Transverse colon (tissue), 4 donors: ENCODE measurements at regions not wholly inside any gene's neighbourhood (a gene's known extent, or its start where the extent isn't known, plus 50 kb on each side); places are given as distances from the start of the nearest gene placed in this dataset.

Experiments
- DNase-seq: peaks from one replicate; pipeline ENCODE4 v3.0.0-alpha.2; 2019
- H3K27ac ChIP-seq, 4 donors: fragments of 200-600 bp; sonication (generic); 2 replicates each; pipeline ENCODE4 v1.5.1; 2016 to 2018; ENCODE audit warnings: inconsistent platforms in 4 of 4
- H3K27me3 ChIP-seq: fragments of 200-600 bp; sonication (generic); 2 replicates; pipeline ENCODE4 v1.5.1; 2017; ENCODE audit warnings: inconsistent platforms
- H3K36me3 ChIP-seq, 4 donors: fragments of 200-600 bp; sonication (generic); 2 replicates each; pipeline ENCODE4 v1.5.1; 2017 to 2019; ENCODE audit warnings: inconsistent platforms in 4 of 4
- H3K4me1 ChIP-seq, 4 donors: fragments of 200-600 bp; sonication (generic); 2 replicates each; pipeline ENCODE4 v1.5.1; 2017 to 2020; ENCODE audit warnings: inconsistent platforms in 4 of 4
- H3K4me3 ChIP-seq, 4 donors: fragments of 200-600 bp; sonication (generic); 1 replicate in 1 of 4; 2 replicates in 3 of 4; pipeline versions ENCODE4 v1.5.1 to v1.6.1; 2017 to 2019; ENCODE audit warnings: inconsistent platforms in 4 of 4
- H3K9me3 ChIP-seq, 2 donors: fragments of 200-600 bp; sonication (generic); 2 replicates each; pipeline ENCODE4 v1.5.1; 2017 to 2019; ENCODE audit warnings: inconsistent platforms in 2 of 2
- EP300 ChIP-seq: sonication (generic); formaldehyde crosslinking; IDR thresholded peaks from one replicate; pipeline ENCODE4 v1.6.1; 2017; ENCODE audit warnings: antibody characterized with exemption, low read depth
- POLR2A ChIP-seq: fragments of 450-650 bp; IDR thresholded peaks from one replicate; pipeline ENCODE4 v1.6.1; 2016; ENCODE audit warnings: antibody characterized with exemption, mild to moderate bottlenecking, moderate library complexity
- POLR2AphosphoS5 ChIP-seq, 3 donors: sonication (generic); formaldehyde crosslinking; IDR thresholded peaks; one replicate each; pipeline ENCODE4 v1.6.1; 2016; ENCODE audit warnings: antibody characterized with exemption in 3 of 3
- WGBS, 2 donors: methylation state at CpG; one replicate each; pipeline ENCODE4 v1.1.5; 2018; ENCODE audit warnings: low coverage in 1 of 2; 5-methylcytosine and 5-hydroxymethylcytosine counted together
- in situ Hi-C, 4 donors: fragments of 200-750 bp; cut with MboI; loops; one replicate each; pipeline versions ENCODE4 v1.15.0 to v1.15.1; 2017; ENCODE audit warnings: low sequenced_read_pairs in 3 of 4, low pct_ligation_motif_present in 1 of 4, low pct_unique_long_range_greater_than_20kb in 1 of 4
- intact Hi-C: fragments of 100-400 bp; cut with DNase I; formaldehyde crosslinking; loops from one replicate; pipeline ENCODE4 v1.15.1; 2023; ENCODE audit warnings: low total_unique reads
- TF ChIP-seq, protein P1 (sequence below), 5 experiments: fragments of 200-600 bp in 3 of 5; fragments of 450-650 bp in 2 of 5; sonication (generic) in 3 of 5; IDR thresholded peaks; 1 replicate in 2 of 5; 2 replicates in 3 of 5; pipeline ENCODE4 v1.5.1; 2016 to 2017; ENCODE audit warnings: antibody characterized with exemption in 5 of 5, inconsistent platforms in 3 of 5, mild to moderate bottlenecking in 2 of 5, moderate library complexity in 1 of 5

DNA sequence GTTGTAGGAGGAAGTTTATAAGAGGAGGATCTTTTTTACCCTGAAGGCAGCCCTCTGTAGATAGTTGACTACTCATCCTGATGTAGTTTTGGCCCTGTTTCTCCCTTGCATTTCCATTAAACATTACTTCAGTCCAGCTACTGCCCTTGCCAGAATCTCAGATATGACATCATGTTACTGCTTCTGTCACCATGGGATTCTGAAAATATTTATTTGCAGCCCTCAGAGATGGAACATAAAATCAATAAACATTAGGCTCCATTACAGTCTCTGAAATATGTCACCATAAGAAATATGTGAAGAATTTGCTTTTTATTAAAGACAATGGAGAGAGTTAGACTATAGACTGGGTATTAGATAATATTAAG lies 68.7 kb upstream of the STK39 start:
- TF ChIP-seq EP300 (no peak), POLR2AphosphoS5 (IDR thresholded peaks at IDR 0.05) (no peak), POLR2A (no peak)
- TF ChIP-seq, protein P1, sequence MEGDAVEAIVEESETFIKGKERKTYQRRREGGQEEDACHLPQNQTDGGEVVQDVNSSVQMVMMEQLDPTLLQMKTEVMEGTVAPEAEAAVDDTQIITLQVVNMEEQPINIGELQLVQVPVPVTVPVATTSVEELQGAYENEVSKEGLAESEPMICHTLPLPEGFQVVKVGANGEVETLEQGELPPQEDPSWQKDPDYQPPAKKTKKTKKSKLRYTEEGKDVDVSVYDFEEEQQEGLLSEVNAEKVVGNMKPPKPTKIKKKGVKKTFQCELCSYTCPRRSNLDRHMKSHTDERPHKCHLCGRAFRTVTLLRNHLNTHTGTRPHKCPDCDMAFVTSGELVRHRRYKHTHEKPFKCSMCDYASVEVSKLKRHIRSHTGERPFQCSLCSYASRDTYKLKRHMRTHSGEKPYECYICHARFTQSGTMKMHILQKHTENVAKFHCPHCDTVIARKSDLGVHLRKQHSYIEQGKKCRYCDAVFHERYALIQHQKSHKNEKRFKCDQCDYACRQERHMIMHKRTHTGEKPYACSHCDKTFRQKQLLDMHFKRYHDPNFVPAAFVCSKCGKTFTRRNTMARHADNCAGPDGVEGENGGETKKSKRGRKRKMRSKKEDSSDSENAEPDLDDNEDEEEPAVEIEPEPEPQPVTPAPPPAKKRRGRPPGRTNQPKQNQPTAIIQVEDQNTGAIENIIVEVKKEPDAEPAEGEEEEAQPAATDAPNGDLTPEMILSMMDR (IDR thresholded peaks at IDR 0.05), result no peak
- Histone ChIP-seq H3K4me3 (no peak overlapping the region), H3K27me3 (no peaks in the 10 kb centered on the region), H3K4me1 (peaks cover 0 to 17% (median 2%) of the 10 kb centered on the region in 4 donors), H3K9me3 (no peaks in the 10 kb centered on the region), H3K36me3 (no peaks in the 10 kb centered on the region), H3K27ac (peak overlapping the region in 1 of 4 donors; percentile 9)
- intact Hi-C loops (no loop called here), in situ Hi-C loops (no loop called here)
- DNase-seq, result no peak

DNA sequence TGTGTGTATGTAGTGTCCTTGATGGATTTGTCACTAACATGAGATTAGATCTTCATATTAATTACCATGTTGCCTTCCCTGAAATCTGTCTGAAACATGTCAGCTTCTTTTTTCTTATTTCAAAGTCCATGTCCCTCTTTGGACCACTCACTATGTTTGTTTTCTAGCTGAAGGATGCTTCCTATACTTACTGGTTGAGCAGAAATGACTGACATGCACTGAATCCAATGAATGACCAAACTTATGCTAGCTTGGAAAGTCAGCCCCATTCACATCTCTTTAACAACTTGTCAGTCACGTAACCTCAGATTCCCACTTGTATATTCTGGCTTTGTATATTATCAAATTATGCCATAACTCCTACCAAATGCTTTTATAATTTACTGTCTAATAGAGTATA lies 69.9 kb upstream of the STK39 start:
- in situ Hi-C loops, result no loop called here
- intact Hi-C loops, result no loop called here
- TF ChIP-seq POLR2AphosphoS5 (IDR thresholded peaks at IDR 0.05) (no peak), POLR2A (no peak), EP300 (no peak)
- TF ChIP-seq, protein P1 (IDR thresholded peaks at IDR 0.05), result no peak
- peaks cover 0 to 5% (median 0%) of the 10 kb centered on the region in 4 donors for H3K4me1 ChIP-seq
- H3K27me3 ChIP-seq, result no peaks in the 10 kb centered on the region
- H3K36me3 ChIP-seq, result no peaks in the 10 kb centered on the region
- H3K9me3 ChIP-seq, result no peaks in the 10 kb centered on the region
- DNase-seq, result no peak
- WGBS, 2 donors, result 86 to 100% methylated on average over 1 of the region's 1 CpG
- H3K27ac ChIP-seq, result no peak overlapping the region
- no peak overlapping the region for H3K4me3 ChIP-seq

DNA sequence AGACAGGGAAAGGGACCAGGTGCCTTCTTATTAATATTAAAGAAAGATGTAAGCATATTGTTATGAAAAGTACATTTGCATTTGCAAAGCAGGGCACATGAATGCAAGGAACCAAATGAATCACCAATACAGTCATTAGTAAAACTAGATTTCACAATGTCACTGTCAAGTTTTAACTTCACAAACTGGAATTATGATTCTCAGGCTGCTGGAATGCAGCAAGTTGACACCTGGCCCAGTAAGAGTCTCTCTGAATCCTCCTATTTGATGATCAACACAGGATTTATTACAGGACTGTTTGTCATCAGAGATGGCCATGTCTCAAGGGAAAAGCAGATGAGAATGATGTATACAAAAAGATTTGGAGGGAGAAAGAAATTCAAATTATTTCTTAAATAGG lies 72.9 kb upstream of the STK39 start:
- Histone ChIP-seq H3K4me1 (peaks cover 0 to 4% (median 0%) of the 10 kb centered on the region in 4 donors), H3K27me3 (no peaks in the 10 kb centered on the region), H3K9me3 (no peaks in the 10 kb centered on the region), H3K36me3 (no peaks in the 10 kb centered on the region), H3K27ac (no peak overlapping the region), H3K4me3 (no peak overlapping the region)
- intact Hi-C loops, result no loop called here
- in situ Hi-C loops, result no loop called here
- DNase-seq, result no peak
- TF ChIP-seq POLR2AphosphoS5 (IDR thresholded peaks at IDR 0.05) (no peak), EP300 (no peak), POLR2A (no peak)
- TF ChIP-seq, protein P1 (IDR thresholded peaks at IDR 0.05), result no peak

DNA sequence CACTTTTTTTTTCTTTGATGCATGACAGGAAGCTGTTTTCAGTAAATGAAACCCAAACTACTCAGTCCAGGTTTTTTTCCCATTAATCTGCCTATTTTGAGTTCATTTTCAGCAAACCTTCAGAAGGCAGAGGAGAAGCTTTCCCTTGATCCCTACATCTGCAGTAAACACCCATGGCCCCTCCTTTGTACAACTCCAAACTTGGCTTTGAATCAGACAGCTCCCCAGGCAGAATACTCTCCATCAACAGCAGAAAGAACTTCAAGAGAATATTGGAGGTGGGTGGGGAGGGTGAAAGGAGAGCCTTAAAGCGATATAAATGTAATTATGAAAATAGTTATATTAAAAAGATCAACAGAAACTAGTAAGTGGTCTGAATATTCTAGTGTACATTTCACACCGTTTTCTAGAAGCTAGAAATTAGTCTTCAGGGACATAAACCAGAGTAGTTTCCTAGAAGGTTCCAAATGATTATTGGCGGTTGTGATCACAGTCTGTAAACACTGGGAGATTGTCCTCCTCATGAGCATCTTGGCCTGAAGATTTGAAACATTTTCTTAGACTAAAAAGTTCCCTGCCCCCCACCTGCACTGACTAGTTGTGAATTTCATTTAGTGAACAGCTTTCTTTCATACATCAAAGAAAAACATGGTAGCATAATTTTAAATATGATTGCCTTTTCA lies 75.1 kb upstream of the STK39 start:
- DNase-seq, result no peak
- TF ChIP-seq, protein P1 (IDR thresholded peaks at IDR 0.05), result no peak
- TF ChIP-seq EP300, result no peak
- TF ChIP-seq POLR2A, result no peak
- TF ChIP-seq POLR2AphosphoS5 (IDR thresholded peaks at IDR 0.05), result no peak
- Histone ChIP-seq H3K27me3 (no peaks in the 10 kb centered on the region), H3K27ac (no peak overlapping the region), H3K4me1 (peaks cover 0 to 5% (median 0%) of the 10 kb centered on the region in 4 donors), H3K36me3 (no peaks in the 10 kb centered on the region), H3K4me3 (no peak overlapping the region), H3K9me3 (no peaks in the 10 kb centered on the region)
- in situ Hi-C loops, result no loop called here
- 0 to 60% methylated on average over 1 to 3 of the region's 3 CpGs for WGBS, 2 donors
- intact Hi-C loops, result no loop called here
